K562 (cell line): ENCODE measurements at regions not wholly inside any gene's neighbourhood (a gene's known extent, or its start where the extent isn't known, plus 50 kb on each side); places are given as distances from the start of the nearest gene placed in this dataset.

Source experiments
- ATAC-seq: fragments of 200-7000 bp; cut with Tn5 transposase; 3 replicates; pipeline ENCODE4 v1.9.1; 2020; ENCODE audit warnings: moderate library complexity
- BruUV-seq: library from RNA; stranded (reverse); fragments of 400-500 nt; replicated peaks from 2 replicates; lab custom pipeline; 2021; lab: Mats Ljungman, UMichigan
- CTCF ChIA-PET: fragments of 300-600 bp; formaldehyde crosslinking; extraction: SDS; loops from one replicate; lab custom pipeline; 2021; ENCODE audit warnings: low intra/inter-chr PET ratio; lab: Yijun Ruan, JAX
- POLR2A ChIA-PET: fragments of 300-600, 350-650 bp; sonication (Branson Sonifier 250); formaldehyde crosslinking; extraction: SDS; loops from one replicate; lab custom pipeline; 2021; ENCODE audit warnings: antibody characterized with exemption, inconsistent platforms; lab: Yijun Ruan, JAX
- DNase-seq, 4 experiments: peaks; one replicate each; pipeline versions ENCODE4 v3.0.0 to v3.0.0-alpha.2; 2011 to 2018; ENCODE audit warnings: low spot score in 3 of 4, mixed read lengths in 3 of 4; ENCODE audit errors: extremely low read depth in 1 of 4
- FAIRE-seq: peaks from 2 replicates; lab custom pipeline; 2011; peaks lifted over from hg19 to GRCh38; lab: Jason Lieb, UNC
- H2AFZ ChIP-seq: 2 replicates; pipeline ENCODE4 v1.6.0; 2011; ENCODE audit warnings: low read depth, low read length, control low read depth, inconsistent platforms
- H3K27ac ChIP-seq: fragments of 200-600 bp; 3 replicates; pipeline ENCODE4 v1.8.0; 2011; ENCODE audit warnings: low read depth, mild to moderate bottlenecking, control low read depth, inconsistent platforms, low read length, moderate library complexity, mixed read lengths; ENCODE audit errors: extremely low read depth
- H3K27me3 ChIP-seq, 2 experiments: fragments of 300-600 bp in 1 of 2; 2 replicates in 1 of 2; 3 replicates in 1 of 2; pipeline versions ENCODE4 v1.6.0 to v1.8.0; 2011; ENCODE audit warnings: inconsistent platforms in 2 of 2, low read length in 2 of 2, mild to moderate bottlenecking in 1 of 2, mixed read lengths in 1 of 2, moderate library complexity in 1 of 2; ENCODE audit not compliant: control insufficient read depth in 2 of 2, insufficient read depth in 2 of 2
- H3K36me3 ChIP-seq: fragments of 300-600 bp; 3 replicates; pipeline ENCODE4 v1.8.0; 2011; ENCODE audit warnings: mild to moderate bottlenecking, low read length, inconsistent platforms; ENCODE audit not compliant: control insufficient read depth, insufficient read depth
- H3K4me1 ChIP-seq, 2 experiments: fragments of 200-600 bp in 1 of 2; replicated peaks in 1 of 2; 2 replicates in 1 of 2; 3 replicates in 1 of 2; pipeline versions ENCODE4 v1.5.1 to v1.8.0; 2011; ENCODE audit warnings: inconsistent platforms in 2 of 2, low read length in 2 of 2, mild to moderate bottlenecking in 1 of 2, mixed read lengths in 1 of 2, moderate library complexity in 1 of 2; ENCODE audit not compliant: control insufficient read depth in 2 of 2, insufficient read depth in 2 of 2
- H3K4me2 ChIP-seq: 2 replicates; pipeline ENCODE4 v1.6.1; 2011; ENCODE audit warnings: low read length, control low read depth, inconsistent platforms, mixed read lengths; ENCODE audit not compliant: insufficient read depth
- H3K4me3 ChIP-seq: fragments of 200-600 bp; sonication (generic), shearing (Covaris generic); 2 replicates; pipeline ENCODE4 v1.5.1; 2016; ENCODE audit warnings: control low read depth, inconsistent platforms
- H3K79me2 ChIP-seq: fragments of 200-600 bp; 3 replicates; pipeline ENCODE4 v1.8.0; 2011; ENCODE audit warnings: low read length, inconsistent platforms; ENCODE audit not compliant: control insufficient read depth, insufficient read depth
- H3K9ac ChIP-seq, 2 experiments: 2 replicates each; pipeline versions ENCODE4 v1.6.0 to v1.6.1; 2011; ENCODE audit warnings: low read depth in 2 of 2, low read length in 2 of 2, control low read depth in 1 of 2, inconsistent platforms in 1 of 2, mild to moderate bottlenecking in 1 of 2, mixed read lengths in 1 of 2; ENCODE audit not compliant: insufficient read depth in 1 of 2
- H3K9me1 ChIP-seq: one replicate; pipeline ENCODE4 v1.6.0; 2011; ENCODE audit warnings: inconsistent platforms, mild to moderate bottlenecking, low read length, moderate library complexity; ENCODE audit not compliant: control insufficient read depth, insufficient read depth
- H3K9me3 ChIP-seq: replicated peaks from 2 replicates; pipeline ENCODE4 v1.5.1; 2011; ENCODE audit warnings: low read depth, low read length, inconsistent platforms; ENCODE audit not compliant: control insufficient read depth, insufficient read depth
- H4K20me1 ChIP-seq: replicated peaks from 2 replicates; pipeline ENCODE4 v1.6.1; 2011; ENCODE audit warnings: low read length, inconsistent platforms, mixed read lengths; ENCODE audit not compliant: control insufficient read depth, insufficient read depth
- CREM ChIP-seq: IDR thresholded peaks from 2 replicates; pipeline ENCODE4 v1.6.1; 2014; ENCODE audit warnings: antibody characterized with exemption, low read depth
- FOXM1 ChIP-seq, 2 experiments: fragments of 450-650 bp in 1 of 2; sonication (generic) in 1 of 2; formaldehyde crosslinking in 1 of 2; IDR thresholded peaks; 2 replicates each; pipeline versions ENCODE4 v1.6.1 to v1.9.0; 2017 to 2022; ENCODE audit warnings: low read depth in 2 of 2, mild to moderate bottlenecking in 2 of 2, missing genetic modification reagents in 1 of 2, moderate library complexity in 1 of 2
- KLF13 ChIP-seq: fragments of 450-650 bp; IDR thresholded peaks from 2 replicates; pipeline ENCODE4 v1.6.1; 2016; ENCODE audit warnings: missing genetic modification characterization, low read depth, mild to moderate bottlenecking, missing compliant biosample characterization, moderate library complexity, borderline replicate concordance
- NR2C2 ChIP-seq, 2 experiments: fragments of 200-800 bp in 1 of 2; sonication (Bioruptor generic) in 1 of 2; sonication (generic) in 1 of 2; formaldehyde crosslinking in 1 of 2; IDR thresholded peaks; 2 replicates each; pipeline versions ENCODE4 v1.6.1 to v1.8.0; 2016 to 2022; ENCODE audit warnings: mild to moderate bottlenecking in 1 of 2, missing compliant biosample characterization in 1 of 2, missing genetic modification characterization in 1 of 2, missing genetic modification reagents in 1 of 2
- NR3C1 ChIP-seq: sonication (generic); formaldehyde crosslinking; IDR thresholded peaks from 2 replicates; pipeline ENCODE4 v1.8.1; 2022; ENCODE audit warnings: missing genetic modification reagents
- SNIP1 ChIP-seq: fragments of 450-650 bp; IDR thresholded peaks from 2 replicates; pipeline ENCODE4 v1.7.1; 2017; ENCODE audit warnings: low read depth, mild to moderate bottlenecking
- TFAM ChIP-seq: fragments of 250-450 bp; sonication (Bioruptor Pico); conservative IDR thresholded peaks from 2 replicates; pipeline ENCODE4 v1.5.0; 2021; ENCODE audit warnings: mild to moderate bottlenecking, moderate library complexity
- ZFPM2 ChIP-seq: fragments of 250-450 bp; sonication (Bioruptor Pico); IDR thresholded peaks from 2 replicates; pipeline ENCODE4 v1.5.1; 2022; ENCODE audit warnings: mild to moderate bottlenecking
- ZNF589 ChIP-seq: fragments of 200-800 bp; sonication (Bioruptor generic); IDR thresholded peaks from 2 replicates; pipeline ENCODE4 v1.6.1; 2016; ENCODE audit warnings: low read depth, missing genetic modification characterization, missing compliant biosample characterization
- ZNF778 ChIP-seq: fragments of 450-650 bp; formaldehyde crosslinking; IDR thresholded peaks from 2 replicates; pipeline ENCODE4 v1.4.0; 2020; ENCODE audit warnings: mild to moderate bottlenecking, moderate library complexity
- WGBS: fragments of 100-300 bp; shearing (Covaris generic); methylation state at CpG from one replicate; pipeline ENCODE4 v1.1.6; 2016; ENCODE audit warnings: low coverage, mixed read lengths; ENCODE audit not compliant: insufficient coverage; ENCODE audit errors: missing lambda C conversion rate; 5-methylcytosine and 5-hydroxymethylcytosine counted together
- in situ Hi-C: fragments of 300-500 bp; cut with MboI; formaldehyde crosslinking; loops from 4 replicates; pipeline ENCODE4 v1.15.0; 2018; ENCODE audit warnings: inconsistent platforms, mixed read lengths
- intact Hi-C: fragments of 100-400 bp; cut with micrococcal nuclease; formaldehyde crosslinking; loops from 2 replicates; pipeline ENCODE4 v1.14.2; 2022
- TF ChIP-seq, protein P1 (sequence below): fragments of 450-650 bp; IDR thresholded peaks from 2 replicates; pipeline ENCODE4 v1.6.1; 2017; ENCODE audit warnings: mild to moderate bottlenecking, moderate library complexity
- TF ChIP-seq, protein P2 (sequence below): fragments of 450-650 bp; IDR thresholded peaks from 2 replicates; pipeline ENCODE4 v1.6.1; 2016
- TF ChIP-seq, protein P3 (sequence below): IDR thresholded peaks from 2 replicates; pipeline ENCODE4 v1.6.1; 2016; ENCODE audit warnings: missing genetic modification characterization, missing compliant biosample characterization
- TF ChIP-seq, protein P4 (sequence below): sonication (generic); formaldehyde crosslinking; IDR thresholded peaks from 2 replicates; pipeline ENCODE4 v1.8.0; 2022; ENCODE audit warnings: missing genetic modification reagents, mild to moderate bottlenecking, borderline replicate concordance

DNA sequence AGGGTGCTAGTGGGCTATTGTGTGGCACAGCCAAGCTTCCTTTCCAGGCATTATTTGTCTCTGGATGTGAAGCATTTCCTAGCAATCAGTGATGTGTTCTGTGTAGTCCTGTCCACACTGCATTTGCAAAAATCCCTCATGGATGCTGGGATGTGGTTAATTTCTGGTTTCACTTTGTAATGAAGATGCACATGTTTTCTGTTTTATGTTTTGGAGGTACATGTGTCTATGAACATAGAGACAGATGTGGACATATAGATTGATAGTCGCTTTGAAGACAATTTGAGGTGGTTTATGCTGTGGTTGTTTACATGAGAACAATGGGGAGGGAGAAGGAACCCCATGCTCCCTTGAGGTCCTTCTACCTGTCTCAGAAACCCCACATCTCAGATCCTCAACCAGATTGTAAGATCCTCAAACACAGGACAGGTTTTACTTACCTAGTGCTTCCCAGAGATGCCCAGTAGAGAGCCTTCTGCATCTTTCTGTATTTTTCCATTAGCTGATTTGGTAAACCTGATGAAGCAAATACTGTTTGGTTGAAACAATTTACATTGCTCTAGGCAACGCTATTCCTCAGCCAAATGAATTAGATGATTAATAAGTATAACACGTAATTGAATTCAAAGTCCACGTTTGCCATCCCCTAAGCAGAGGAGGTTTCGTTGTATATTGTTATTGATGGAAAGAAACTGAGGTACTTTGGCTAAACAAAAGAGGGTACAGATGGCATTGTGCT is 204.4 kb downstream of the SPP2 start:
- Histone ChIP-seq H3K36me3 (no peaks in the 10 kb centered on the region), H3K9me3 (no peaks in the 10 kb centered on the region), H3K27ac (no peak overlapping the region), H2AFZ (no peak overlapping the region), H3K4me2 (no peak overlapping the region), H3K4me3 (no peak overlapping the region), H3K9me1 (no peaks in the 10 kb centered on the region), H3K9ac (no peak overlapping the region), H4K20me1 (no peaks in the 10 kb centered on the region), H3K79me2 (no peaks in the 10 kb centered on the region), H3K27me3 (no peaks in the 10 kb centered on the region), H3K4me1 (no peaks in the 10 kb centered on the region)
- ATAC-seq (no peak), DNase-seq (no peak), FAIRE-seq (no peak)
- in situ Hi-C loops = no loop called here
- 0% methylated on average over 5 of the region's 5 CpGs for WGBS
- intact Hi-C loops = no loop called here
- POLR2A ChIA-PET = no interaction called here
- CTCF ChIA-PET = no interaction called here
- no TSS peak for BruUV-seq
- TF ChIP-seq ZNF589 (CRISPR knock-in tag) (no peak), KLF13 (tag) (no peak), NR2C2 (CRISPR knock-in tag; IDR thresholded peaks at IDR 0.05) (no peak), NR2C2 (tag; IDR thresholded peaks at IDR 0.05) (no peak), FOXM1 (IDR thresholded peaks at IDR 0.05; ENCODE audit: low read depth) (no peak), FOXM1 (CRISPR knock-in tag; IDR thresholded peaks at IDR 0.05; ENCODE audit: low read depth) (no peak), ZNF778 (CRISPR knock-in tag) (no peak), TFAM (CRISPR knock-in tag) (no peak), SNIP1 (no peak), NR3C1 (CRISPR knock-in tag) (no peak), CREM (no peak), ZFPM2 (CRISPR knock-in tag) (no peak)
- TF ChIP-seq, protein P1, sequence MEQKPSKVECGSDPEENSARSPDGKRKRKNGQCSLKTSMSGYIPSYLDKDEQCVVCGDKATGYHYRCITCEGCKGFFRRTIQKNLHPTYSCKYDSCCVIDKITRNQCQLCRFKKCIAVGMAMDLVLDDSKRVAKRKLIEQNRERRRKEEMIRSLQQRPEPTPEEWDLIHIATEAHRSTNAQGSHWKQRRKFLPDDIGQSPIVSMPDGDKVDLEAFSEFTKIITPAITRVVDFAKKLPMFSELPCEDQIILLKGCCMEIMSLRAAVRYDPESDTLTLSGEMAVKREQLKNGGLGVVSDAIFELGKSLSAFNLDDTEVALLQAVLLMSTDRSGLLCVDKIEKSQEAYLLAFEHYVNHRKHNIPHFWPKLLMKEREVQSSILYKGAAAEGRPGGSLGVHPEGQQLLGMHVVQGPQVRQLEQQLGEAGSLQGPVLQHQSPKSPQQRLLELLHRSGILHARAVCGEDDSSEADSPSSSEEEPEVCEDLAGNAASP = no peak
- TF ChIP-seq, protein P2, sequence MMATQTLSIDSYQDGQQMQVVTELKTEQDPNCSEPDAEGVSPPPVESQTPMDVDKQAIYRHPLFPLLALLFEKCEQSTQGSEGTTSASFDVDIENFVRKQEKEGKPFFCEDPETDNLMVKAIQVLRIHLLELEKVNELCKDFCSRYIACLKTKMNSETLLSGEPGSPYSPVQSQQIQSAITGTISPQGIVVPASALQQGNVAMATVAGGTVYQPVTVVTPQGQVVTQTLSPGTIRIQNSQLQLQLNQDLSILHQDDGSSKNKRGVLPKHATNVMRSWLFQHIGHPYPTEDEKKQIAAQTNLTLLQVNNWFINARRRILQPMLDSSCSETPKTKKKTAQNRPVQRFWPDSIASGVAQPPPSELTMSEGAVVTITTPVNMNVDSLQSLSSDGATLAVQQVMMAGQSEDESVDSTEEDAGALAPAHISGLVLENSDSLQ = no peak
- TF ChIP-seq, protein P3, sequence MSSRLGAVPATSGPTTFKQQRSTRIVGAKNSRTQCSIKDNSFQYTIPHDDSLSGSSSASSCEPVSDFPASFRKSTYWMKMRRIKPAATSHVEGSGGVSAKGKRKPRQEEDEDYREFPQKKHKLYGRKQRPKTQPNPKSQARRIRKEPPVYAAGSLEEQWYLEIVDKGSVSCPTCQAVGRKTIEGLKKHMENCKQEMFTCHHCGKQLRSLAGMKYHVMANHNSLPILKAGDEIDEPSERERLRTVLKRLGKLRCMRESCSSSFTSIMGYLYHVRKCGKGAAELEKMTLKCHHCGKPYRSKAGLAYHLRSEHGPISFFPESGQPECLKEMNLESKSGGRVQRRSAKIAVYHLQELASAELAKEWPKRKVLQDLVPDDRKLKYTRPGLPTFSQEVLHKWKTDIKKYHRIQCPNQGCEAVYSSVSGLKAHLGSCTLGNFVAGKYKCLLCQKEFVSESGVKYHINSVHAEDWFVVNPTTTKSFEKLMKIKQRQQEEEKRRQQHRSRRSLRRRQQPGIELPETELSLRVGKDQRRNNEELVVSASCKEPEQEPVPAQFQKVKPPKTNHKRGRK (tag) = no peak
- TF ChIP-seq, protein P4, sequence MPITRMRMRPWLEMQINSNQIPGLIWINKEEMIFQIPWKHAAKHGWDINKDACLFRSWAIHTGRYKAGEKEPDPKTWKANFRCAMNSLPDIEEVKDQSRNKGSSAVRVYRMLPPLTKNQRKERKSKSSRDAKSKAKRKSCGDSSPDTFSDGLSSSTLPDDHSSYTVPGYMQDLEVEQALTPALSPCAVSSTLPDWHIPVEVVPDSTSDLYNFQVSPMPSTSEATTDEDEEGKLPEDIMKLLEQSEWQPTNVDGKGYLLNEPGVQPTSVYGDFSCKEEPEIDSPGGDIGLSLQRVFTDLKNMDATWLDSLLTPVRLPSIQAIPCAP = no peak
